ENCODE measurements at regions not wholly inside any gene's neighbourhood (a gene's known extent, or its start where the extent isn't known, plus 50 kb on each side); places are given as distances from the start of the nearest gene placed in this dataset.
"Not testable (repeated sequence)": the region's sequence is repeated elsewhere in the genome, so short reads cannot be mapped to it uniquely, and the experiment has no call there.

DNA sequence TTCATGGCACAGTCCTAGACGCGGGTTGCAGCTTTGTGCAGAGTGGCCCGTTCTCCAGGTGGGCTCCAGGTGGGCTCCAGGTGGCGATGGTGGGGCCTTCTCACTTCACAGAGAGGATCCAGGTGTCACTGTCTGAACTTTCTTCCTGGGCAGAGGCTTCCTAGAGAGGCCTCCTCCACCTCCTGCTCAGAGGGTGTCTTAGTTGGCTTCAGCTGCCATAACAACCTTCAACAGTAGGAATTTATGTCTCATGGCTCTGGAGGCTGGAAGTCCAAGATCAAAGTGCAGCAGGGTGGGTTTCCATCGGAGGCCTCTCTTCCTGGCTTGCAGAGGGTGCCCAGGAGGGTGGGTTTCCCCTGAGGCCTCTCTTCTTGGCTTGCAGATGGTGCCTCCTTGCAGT, 125.1 kb downstream of the GLRX3 start:
- no peak for DNase-seq (ENCODE audit: low read depth in 3 of 3)

DNA sequence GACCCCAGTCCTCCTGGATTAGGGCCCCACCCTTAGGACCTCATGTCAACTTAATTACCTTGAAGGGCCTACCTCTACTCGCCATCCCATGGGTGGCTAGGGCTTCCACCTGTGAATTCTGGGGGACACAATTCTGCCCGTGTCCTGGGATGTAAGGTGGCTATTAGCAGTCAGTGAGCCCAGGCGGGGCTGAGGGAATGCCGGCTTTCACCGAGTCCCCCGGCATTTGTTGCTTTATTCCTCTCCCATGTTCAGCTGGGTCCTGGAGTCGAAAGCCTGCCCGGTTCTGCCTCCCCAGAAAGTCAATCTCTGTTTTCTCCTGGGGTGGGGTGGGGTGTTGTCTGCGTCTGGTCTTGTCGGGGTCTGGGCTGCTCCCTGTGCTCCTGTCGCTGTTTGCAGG, 125.6 kb downstream of the GLRX3 start:
- DNase-seq (ENCODE audit: low read depth in 3 of 3) = no peak

DNA sequence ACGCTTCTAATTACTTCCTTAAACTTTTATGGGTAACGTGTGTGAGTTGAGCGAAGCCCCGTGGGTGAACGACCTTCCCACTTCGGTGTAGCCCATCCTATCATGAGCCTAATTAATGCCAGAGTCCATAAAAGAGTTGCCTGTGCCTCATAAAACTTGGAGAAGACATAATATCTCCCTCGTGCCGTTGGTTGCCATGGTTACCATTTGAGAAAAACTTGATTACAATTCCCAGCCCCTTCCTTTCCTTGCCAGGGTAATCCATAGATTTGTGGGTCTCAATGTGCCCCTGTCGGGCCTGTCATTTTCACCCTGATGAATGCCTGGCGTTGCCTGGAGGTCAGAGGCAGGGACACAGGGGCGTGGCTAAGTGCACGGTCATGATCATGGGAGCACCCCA, 127.1 kb downstream of the GLRX3 start:
- DNase-seq (ENCODE audit: low read depth in 3 of 3) = no peak

DNA sequence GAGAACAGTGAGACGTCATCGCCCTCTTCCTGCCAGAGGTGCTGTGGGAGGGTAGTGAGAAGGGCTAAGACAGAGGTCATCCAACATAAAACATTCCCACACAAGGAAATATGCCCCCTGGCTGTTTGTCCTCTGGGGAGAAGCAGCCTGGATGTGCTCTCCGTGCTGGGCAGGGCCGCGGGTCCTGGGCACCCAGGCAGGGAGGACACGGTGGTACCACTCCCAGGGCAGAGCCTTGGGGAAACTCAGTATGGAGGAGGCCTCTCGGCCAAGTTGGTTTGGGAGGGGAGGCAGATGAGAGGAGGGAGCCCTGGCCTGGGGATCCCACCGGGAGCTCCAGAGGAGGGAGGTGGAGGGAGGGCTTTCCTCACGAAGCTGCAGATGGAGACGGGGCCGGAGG, 129.4 kb downstream of the GLRX3 start:
- no peak for DNase-seq (ENCODE audit: low read depth in 3 of 3)

DNA sequence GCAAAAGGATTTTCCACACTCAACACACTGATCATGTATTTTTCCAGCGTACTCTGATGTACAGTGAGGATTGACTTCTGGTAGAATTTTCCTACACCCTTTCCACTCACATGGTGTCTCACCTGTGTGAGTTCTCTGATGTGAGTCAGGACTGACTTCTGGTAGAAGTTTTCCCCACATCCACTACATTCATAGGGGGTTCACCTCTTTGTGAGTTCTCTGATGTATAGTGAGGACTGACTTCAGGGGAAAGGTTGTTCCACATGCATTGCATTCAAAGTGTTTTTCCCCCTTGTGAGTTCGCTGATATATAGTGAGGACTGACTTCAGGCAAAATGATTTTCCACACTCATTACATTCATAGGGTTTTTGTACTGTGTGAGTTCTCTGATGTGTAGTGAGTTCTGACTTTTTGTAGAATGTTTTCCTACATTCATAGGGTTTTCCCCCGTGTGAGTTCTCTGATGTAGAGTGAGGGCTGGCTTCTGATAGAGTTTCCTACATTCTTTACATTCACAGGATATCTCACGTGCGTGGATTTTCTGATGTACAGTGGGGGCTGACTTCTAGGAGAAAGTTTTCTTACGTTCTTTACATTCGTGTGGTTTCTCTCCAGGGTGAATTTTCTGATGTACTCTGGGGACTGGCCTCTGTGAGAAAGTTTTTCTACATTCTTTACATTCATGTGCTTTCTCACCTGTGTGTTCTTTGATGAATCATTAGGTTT, 146.5 kb downstream of the GLRX3 start:
- no peak for DNase-seq (ENCODE audit: low read depth in 3 of 3)

DNA sequence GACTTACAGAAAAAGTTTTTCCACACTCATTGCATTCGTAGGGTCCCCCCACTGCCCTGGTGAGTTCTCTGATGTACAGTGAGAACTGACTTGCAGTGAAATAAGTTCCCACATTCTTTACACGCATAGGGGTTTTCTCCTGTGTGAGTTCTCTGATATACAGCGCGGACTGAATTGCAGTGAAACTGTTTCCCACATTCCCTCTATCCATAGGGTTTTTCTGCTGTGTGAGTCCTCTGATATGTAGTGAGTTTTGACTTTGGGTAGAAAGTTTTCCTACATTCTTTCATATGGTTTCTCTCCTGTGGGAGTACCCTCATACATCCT, 147.0 kb downstream of the GLRX3 start:
- no peak for DNase-seq (ENCODE audit: low read depth in 3 of 3)

DNA sequence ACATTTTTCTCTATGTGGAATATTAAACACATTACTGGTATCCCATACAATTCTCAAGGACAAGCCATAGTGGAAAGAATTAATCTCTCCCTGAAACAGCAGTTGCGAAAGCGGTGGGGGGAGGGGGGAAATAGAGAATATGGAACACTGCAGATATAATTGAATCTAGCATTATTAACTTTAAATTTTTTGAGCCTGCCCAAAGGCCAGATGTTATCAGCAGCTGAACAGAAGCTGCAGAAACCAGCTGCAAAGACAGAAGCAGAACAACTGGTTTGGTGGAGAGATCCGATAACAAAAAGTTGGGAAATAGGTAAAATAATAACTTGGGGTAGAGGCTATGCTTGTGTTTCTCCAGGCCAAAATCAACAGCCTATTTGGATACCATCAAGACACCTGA, 159.6 kb downstream of the GLRX3 start:
- not testable (repeated sequence) for DNase-seq (ENCODE audit: low read depth in 3 of 3)

DNA sequence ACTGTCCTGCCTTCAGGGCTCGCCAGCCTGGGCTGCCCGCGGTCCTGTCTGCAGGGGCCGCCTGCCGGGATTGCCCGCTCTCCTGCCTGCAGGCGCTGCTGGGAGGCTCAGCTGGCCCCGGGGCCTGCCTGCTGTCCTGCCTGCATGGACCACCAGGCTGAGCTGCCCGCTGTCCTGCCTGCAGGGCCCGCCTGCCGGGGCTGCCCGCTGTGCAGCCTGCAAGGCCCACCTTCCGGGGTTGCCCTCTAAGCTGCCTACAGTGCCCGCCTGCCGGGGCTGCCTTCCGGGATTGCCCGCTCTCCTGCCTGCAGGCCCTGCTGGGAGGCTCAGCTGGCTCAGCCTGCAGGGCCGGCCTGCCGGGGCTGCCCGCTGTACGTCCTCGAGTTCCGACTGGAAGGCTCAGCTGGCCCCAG, 164.4 kb downstream of the GLRX3 start:
- DNase-seq (ENCODE audit: low read depth in 3 of 3) = peak in 2 of 3 donors; percentile 1 to 60

DNA sequence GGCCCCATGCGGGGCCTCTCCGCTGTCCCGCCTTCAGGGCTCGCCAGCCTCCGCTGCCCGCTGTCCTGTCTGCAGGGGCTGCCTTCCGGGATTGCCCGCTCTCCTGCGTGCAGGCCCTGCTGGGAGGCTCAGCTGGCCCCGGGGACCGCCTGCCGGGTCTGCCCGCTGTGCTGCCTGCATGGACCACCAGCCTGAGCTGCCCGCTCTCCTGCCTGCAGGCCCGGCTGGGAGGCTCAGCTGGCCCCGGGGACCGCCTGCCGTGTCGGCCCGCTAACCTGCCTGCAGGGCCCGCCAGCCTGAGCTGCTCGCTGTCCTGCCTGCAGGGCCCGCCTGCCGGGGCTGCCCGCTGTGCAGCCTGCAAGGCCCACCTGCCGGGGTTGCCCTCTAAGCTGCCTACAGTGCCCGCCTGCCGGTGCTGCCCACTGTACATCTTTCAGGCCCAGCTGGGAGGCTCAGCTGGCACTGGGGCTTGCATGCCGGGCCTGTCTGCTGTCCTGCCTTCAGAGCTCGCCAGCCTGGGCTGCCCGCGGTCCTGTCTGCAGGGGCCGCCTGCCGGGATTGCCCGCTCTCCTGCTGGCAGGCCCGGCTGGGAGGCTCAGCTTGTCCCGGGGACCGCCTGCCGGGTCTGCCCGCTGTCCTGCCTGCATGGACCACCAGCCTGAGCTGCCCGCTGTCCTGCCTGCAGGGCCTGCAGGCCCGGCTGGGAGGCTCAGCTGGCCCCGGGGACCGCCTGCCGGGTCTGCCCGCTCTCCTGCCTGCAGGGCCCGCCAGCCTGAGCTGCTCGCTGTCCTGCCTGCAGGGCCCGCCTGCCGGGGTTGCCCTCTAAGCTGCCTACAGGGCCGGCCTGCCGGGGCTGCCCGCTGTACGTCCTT, 165.1 kb downstream of the GLRX3 start:
- peak; percentile 12 to 73 (median 43) for DNase-seq (ENCODE audit: low read depth in 3 of 3)

DNA sequence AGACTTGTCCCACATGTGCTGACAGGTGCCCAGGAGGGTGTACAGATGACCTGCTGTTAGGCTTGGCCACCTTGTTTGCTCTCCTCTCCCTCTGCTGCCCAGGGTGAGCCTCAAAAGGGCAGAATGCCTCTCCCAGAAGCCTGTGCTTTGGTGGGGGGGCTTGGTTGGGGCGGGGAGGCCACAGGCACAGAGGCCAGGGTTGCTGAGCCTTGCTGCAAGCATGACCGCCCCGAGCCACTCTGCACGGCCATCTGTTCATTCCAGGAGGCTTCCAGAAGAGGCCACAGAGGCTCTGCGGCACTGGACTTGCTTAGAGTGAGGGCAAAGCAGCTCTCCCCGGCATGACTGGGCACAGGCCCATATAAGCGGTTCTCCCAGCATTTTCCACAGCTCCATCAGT, 190.8 kb downstream of the GLRX3 start:
- DNase-seq (ENCODE audit: low read depth in 3 of 3) = no peak

DNA sequence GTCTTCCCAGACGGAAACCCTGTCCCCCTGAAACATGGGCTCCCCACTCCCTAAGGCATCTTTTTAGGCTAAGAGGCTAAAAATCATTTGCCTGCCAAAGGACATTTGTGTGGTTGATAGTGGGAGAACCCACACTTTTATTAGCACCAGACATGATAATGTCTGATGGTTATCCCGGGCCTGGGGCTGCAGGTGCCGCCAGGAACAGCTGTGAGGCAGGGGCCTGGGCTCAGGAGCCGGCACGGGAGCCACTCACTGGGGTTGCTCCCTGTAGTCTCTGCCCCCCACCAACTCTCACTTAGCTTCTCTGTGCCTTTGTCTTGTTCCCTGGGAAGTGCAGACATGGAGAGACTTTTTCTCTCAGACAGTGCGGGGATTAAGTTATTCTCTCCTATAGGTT, 193.6 kb downstream of the GLRX3 start:
- no peak for DNase-seq (ENCODE audit: low read depth in 3 of 3)

DNA sequence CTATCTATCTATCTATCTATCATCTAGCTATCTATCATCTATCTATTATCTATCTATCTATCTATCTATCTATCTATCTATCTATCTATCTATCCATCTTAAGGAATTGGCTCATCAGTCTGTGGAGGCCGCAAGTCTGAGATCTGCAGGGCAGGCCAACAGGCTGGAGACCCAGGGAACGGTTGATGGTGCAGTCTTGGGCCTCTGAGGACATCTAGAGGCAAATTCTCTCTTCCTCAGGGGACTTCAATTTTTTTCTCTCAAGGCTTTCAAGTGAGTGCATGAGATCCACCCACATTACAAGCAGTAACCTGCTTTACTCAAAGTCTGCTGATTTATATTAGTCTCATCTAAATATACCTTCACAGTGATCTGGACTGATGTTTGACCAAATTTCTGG, 197.0 kb downstream of the GLRX3 start:
- no peak for DNase-seq (ENCODE audit: low read depth in 3 of 3)

DNA sequence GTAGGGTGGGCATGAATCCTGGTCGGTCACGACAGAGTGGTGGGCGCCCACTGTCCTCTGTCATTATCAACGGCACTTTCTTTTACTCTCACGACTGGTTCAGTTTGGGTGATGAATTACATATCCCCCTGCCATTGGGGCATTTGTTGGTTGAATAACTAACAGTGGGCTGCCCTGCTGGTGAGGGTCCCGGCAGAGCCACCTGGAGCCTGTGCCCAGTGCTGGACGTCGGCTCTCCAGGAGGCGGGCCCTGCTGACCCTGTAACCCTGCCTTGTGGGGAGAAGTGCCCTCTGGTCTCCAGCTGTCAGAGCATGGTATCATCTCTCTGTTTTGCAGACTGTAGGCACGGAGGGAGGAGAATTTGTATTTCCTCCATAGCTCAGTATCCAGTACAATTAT, 199.1 kb downstream of the GLRX3 start:
- DNase-seq (ENCODE audit: low read depth in 3 of 3) = no peak

DNA sequence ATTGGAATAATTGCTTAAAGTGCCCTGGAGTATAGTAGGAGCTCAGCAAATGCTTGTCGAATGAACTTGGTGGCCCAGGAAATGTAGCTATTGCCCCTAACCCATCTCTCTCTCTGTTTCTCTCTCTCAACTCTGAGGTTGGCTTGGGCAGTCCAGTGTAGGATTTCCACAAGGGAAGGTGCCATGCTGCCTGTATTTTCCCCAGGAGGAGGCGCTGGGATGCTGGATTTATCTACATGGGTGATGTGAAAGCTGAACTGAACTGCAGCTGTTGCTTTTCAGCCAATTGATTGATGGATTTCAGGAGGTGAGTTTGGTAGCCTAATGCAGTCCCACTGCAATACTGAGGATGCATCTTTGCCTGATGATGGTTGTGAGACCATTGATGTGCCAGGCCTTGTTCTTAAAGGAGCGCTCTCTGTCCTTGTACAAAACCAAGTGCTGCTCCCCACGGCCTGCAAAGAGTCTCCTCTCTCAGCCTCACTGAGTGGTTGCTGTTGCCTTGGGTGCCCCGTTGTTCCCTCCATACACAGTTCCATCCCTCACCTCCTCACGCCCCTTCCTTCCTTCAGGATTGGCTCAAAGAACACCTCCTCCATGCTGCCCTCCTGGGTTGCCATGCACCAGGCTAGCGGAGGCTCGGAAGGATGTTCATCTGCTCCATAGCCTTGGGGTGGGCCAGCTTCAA, 200.6 kb downstream of the GLRX3 start:
- no peak for DNase-seq (ENCODE audit: low read depth in 3 of 3)

DNA sequence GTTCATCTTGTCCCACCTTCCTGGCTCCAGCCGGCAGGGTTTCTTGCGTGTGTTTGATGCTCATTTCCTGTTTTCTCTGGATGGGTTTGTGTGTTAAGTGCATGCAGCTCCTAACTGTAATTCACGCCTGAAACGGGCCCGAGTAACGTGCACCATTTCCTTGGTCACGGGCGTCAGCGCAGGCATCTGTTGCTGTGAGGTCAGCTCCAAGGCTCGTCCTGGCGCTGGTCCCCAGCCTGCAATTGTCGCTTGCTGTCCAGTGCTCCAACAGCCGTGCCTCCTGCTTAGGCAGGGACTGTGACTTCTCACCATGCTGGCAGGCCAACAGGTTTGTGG, 201.1 kb downstream of the GLRX3 start:
- no peak for DNase-seq (ENCODE audit: low read depth in 3 of 3)

DNA sequence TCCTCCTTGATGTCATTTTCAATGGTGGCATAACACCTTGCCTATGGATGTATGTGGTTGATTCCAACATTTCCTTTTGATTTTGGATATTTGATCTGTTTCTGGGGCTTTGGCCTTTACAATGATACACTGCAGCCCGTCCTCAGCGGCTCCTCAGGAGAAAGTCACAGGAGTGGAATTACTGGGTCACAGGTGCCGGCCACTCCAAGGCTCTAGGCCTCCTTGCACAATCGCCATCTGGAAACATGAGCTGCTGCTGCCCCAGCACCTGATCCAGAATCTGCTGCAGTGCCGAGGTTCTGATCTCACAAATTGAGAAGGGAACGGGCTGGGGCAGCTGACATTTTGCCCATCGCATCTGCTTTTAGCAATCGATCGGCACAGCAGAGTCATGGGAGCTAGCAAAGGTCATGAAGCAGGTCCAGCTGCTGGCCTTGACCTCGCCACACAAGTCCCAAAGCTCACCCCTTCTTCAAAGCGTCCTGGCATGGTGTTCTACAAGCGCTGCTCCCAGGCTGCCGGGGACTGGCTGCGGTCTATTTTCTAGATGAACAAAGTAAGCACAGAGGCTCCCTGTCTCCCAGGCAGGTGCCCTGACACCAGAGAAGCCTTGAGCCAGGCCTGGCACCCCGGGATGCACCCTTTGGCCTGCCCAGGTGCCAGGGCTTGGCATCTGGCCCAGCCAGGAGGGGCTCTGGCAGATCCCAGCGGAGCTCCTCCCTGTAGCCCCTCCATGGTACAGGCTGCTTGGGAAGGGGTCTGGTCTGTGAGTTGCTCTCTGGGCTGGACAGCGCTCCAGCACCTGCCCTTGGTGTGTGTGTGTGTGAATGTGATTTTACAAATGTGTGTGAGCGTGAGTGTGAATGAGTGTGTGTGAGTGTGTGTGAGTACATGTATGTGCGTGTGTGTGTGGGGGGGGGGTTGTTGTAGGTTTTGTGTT, 201.8 kb downstream of the GLRX3 start:
- no peak for DNase-seq (ENCODE audit: low read depth in 3 of 3)

DNA sequence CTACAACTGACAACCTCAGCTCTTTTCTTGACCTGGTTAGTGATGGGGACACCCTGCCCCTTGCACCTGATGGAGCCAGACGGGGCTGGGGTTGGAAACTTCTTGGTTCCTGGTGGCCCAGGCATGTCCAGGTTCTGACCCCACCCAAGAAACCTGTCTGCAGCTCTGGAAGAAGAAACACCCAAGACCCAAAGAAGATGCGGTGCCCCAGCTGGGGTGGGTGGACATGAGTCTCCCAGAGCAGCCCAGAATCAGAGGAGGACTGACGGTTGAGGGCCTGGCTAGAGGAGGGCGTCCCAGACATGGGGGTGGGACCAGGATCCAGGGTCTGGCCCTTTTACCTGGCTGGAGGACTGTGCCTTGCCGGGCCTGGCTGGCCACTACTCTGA, 202.4 kb downstream of the GLRX3 start:
- no peak for DNase-seq (ENCODE audit: low read depth in 3 of 3)

DNA sequence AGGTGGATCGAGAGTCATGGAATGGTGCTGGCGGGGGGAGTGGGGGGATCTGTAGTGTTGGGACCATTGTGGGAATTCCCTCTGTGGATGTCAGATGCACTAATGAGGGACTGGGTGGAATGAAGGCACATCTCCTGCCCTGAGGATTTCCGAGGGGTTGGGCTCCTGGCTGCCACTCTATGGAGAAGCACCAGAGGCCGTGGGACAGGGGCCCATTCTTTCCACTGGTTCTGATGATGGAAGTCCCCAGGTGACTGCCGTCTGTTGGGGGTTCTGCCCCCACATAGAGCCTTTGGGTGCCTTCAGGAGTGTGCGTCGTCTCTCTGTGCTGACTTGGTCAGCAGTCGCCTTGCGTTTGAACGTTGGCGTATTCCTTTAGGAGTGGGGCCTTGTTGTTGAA, 202.9 kb downstream of the GLRX3 start:
- no peak for DNase-seq (ENCODE audit: low read depth in 3 of 3)

DNA sequence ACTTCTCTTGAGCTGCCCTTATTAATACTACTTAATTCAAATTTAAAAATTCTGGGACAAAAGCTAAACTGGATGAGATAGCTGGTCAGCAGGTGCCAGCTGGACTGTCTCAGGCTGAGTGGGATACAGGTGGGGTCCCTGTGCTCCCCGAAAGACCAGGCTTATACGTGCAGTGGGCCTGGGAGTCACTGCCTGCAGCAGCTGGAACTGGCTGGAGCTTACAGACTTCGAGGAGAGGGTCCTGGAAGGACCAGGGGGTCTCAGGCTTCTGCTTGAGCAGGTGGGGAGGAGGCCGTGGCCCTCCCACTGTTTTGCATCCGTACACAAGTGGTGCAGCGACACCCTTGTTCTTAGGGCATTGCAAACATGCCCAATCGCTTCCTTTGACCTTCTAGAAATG, 203.7 kb downstream of the GLRX3 start:
- no peak for DNase-seq (ENCODE audit: low read depth in 3 of 3)

DNA sequence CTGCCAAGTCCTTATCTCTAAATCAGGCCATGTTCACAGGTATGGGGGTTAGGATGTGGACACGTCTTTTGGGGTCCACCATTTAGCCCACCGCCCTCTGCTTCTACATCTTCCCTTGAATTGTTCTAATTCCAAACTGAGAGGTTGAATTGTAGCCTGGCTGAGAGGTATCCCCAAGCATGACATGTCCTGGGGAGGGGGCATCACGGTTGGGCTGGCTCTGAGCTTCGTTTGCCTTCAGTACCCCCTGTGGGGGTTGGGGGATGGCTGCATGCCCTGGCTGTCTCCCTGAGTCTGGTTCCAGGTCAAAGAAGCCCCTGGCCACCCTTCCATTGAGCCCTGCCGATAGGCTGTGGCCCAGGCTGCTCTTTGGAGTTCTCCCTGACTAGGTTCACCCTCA, 204.6 kb downstream of the GLRX3 start:
- no peak for DNase-seq (ENCODE audit: low read depth in 3 of 3)

DNA sequence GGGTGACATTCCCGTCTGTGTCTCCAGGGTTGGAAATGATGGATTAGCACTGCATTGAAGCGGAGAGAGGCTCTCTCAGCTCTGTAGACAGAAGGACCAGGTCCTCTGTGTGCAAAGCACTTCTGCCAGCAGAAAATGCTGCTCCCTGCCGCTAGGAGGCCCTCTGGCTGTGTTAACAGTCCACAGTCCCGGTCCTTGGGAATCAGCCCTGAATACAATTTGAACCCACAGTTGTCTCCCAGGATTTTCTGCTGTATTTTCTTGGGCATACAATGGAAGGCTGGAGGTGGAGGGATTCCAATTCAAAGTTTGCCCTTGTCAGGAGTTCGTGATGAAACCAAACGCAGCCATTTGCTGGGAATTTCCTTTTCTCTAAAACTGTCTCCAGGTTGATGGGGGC, 205.2 kb downstream of the GLRX3 start:
- DNase-seq (ENCODE audit: low read depth in 3 of 3) = no peak

DNA sequence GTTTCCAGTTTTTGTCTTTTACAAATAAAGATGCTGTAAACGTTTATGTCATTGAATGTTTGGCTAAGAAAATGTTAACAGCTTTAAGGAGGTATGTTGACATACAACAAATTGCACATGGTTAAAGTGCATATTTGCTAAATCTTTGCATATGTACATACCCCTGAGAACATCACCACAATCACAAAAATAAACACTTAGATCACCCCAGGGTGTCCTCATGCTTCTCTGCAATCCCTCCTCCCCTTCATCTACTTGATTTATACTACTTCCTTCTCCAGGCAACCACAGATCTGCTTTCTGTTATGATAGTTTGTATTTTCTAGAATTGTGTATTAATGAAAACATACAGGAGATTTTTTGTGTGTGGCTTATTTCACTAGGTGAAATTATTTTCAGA, 209.5 kb downstream of the GLRX3 start:
- DNase-seq (ENCODE audit: low read depth in 3 of 3) = no peak

All from stimulated activated CD4-positive, alpha-beta T cell treated with anti-CD3 and anti-CD28 coated beads, TNF-alpha, amount 100 ng/mL, for 48 hours (primary cell).